Sciatic nerve (tissue), 2 donors: ENCODE measurements at regions not wholly inside any gene's neighbourhood (a gene's known extent, or its start where the extent isn't known, plus 50 kb on each side); places are given as distances from the start of the nearest gene placed in this dataset.

Experiments used
- ATAC-seq: fragments of 200-7000 bp; cut with Tn5 transposase; one replicate; pipeline ENCODE4 v1.9.1; 2020; ENCODE audit warnings: mild to moderate bottlenecking, moderate library complexity
- DNase-seq: peaks from one replicate; pipeline ENCODE4 v3.0.0-alpha.2; 2020; ENCODE audit warnings: low spot score
- intact Hi-C: fragments of 100-400 bp; cut with DNase I; formaldehyde crosslinking; loops from one replicate; pipeline ENCODE4 v1.14.2; 2022
- donor health status: DM: no; HTN: no; CAD: no.
- donor health status: DM: no; HTN: no; CAD: no.

- intact Hi-C loops: no loop called here
- DNase-seq (no peak), ATAC-seq (peak; percentile 61)
These were observed 74.7 kb upstream of the SLC4A11 start for GRCh38 chr20:3313683-3314065.

DNA sequence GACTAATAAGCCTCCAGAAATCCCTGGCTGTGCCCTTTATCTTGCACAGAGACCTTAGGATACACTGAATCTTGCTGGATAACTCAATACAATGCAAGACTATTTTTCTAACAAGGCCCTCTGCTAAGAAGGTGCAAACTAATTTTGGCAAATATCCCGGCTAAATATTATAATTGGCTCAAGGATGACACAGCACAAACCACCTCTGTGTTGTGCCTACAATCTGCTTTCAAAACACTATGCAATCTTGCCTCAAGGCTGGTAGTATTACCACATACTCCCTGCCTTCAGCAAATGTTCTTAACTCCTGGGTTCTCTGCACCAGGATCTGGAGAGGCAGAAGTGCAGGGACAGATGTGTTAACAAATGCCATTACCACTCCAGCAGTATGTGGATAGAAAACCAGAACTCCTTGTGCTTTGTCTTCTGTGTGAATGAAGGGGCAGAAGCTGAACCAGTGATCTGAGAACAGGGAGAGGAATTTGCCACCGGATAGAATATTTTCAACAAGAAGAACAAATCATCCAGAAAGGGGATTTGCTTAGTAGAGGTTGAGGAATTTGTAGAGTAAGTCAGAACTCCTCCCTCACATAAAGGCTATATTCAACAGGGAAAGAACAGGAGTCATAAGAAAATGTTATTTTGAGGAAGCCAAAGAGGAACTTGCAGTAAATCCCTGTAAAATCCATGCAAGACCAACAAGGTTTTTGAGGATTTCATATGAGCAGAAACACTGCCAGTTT is 74.1 kb upstream of the SLC4A11 start:
- ATAC-seq: peak; percentile 86
- intact Hi-C loops: no loop called here
- no peak for DNase-seq

DNA sequence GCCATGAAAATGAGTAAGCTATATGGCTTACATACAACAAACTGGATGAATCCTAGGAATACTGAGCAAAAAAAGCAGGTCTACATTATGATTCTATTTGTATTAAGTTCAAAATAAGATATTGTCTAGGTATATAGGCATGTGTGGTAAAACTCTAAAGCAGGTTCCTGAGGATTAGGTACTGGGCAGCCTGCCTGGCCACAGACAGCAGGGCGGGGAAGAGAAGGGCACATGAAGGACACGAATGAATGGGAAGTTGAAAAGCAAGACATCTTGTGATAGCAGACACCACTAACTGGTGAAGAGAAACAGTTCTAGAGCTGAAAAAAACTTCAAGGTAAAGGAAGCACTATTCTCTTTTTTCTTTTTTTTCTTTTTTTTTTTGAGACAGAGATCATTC is 72.6 kb upstream of the SLC4A11 start:
- DNase-seq: no peak
- intact Hi-C loops: no loop called here
- ATAC-seq: no peak

DNA sequence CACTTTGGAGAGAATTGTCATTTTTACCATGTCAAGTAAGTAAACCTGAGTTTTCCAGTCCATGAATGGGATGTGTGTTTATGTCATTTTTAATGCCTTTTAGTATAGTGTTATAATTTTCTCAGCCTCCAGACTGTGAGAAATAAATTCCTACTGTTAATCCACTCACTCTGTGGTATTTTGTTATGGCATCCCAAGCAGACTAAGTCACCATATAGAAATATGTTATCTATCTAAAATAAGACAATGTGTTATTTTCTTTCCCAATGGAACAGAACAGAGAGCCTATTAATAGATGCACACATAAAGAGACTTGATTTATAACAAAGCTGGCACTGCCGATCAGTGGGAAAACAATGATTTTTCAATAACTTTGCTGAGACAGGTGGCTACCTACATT is 70.2 kb upstream of the SLC4A11 start:
- no peak for DNase-seq
- no peak for ATAC-seq
- intact Hi-C loops: no loop called here

- no peak for ATAC-seq
- DNase-seq: no peak
- intact Hi-C loops: no loop called here
These were observed 68.7 kb upstream of the SLC4A11 start for GRCh38 chr20:3307725-3308124.

DNA sequence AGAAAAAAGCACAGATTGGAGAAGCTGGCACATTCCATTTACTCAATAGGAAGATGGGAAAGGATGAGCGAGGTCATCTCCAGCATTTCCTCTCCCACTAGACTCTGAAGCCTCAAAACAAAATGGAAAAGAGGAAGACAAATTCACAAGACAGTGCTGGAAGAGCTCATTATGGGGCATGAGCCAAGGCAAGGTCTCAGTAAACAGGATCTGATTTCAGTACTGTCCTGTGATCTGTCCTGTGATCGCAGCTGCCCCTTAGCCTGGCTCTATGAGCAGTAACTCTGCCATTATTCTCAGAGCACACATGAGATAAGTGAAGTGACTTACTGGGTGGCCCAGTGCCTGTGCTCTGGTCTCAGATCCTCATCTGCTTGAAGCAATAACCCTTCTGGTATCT is 68.1 kb upstream of the SLC4A11 start:
- ATAC-seq: peak; percentile 77
- DNase-seq: no peak

DNA sequence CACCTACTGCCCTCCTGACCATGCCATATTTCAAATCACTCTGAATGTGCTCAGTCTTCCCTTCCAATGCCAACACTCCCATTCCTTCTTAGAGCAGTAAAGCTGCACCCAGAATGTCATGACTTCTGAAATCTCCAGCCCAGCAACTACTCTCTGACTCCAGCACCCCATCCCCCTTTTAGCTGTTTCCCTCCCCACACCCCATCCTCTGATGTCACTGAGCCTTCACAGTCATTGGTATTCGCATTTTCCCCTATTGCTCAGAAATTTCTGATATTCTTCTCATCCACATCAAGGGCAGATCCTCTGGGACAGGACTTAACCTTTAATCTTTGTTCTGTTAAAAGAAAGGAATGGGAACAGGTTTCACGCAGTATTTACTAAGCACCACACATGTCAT is 67.1 kb upstream of the SLC4A11 start:
- ATAC-seq: no peak
- no peak for DNase-seq
- intact Hi-C loops: no loop called here

More for the DNA sequence above, 68.1 kb upstream of the SLC4A11 start:
- intact Hi-C loops: no loop called here

- intact Hi-C loops: no loop called here
- DNase-seq (no peak), ATAC-seq (peak; percentile 52)
These were observed 65.5 kb upstream of the SLC4A11 start for GRCh38 chr20:3304456-3304855.

GRCh38 chr20:3297079-3297378 is 58.0 kb upstream of the SLC4A11 start:
- DNase-seq: no peak
- peak; percentile 92 for ATAC-seq
- intact Hi-C loops: no loop called here

- ATAC-seq: peak; percentile 76
- no peak for DNase-seq
- intact Hi-C loops: no loop called here
These were observed 57.5 kb upstream of the SLC4A11 start for GRCh38 chr20:3296261-3297078.
